RWPE2 (cell line): ENCODE measurements at regions not wholly inside any gene's neighbourhood (a gene's known extent, or its start where the extent isn't known, plus 50 kb on each side); places are given as distances from the start of the nearest gene placed in this dataset.

Source experiments
- ATAC-seq: fragments of 200-7000 bp; cut with Tn5 transposase; 3 replicates; pipeline ENCODE4 v1.9.1; 2021; ENCODE audit warnings: low read depth
- DNase-seq: peaks from one replicate; pipeline ENCODE4 v3.0.0-alpha.2; 2020; ENCODE audit warnings: low spot score
- H3K27ac ChIP-seq: fragments of 450-650 bp; 2 replicates; pipeline ENCODE4 v1.5.1; 2017; ENCODE audit warnings: mild to moderate bottlenecking; ENCODE audit not compliant: poor library complexity, severe bottlenecking
- H3K27me3 ChIP-seq: fragments of 250-450 bp; sonication (Bioruptor Pico); 2 replicates; pipeline ENCODE4 v1.5.1; 2021; ENCODE audit warnings: mild to moderate bottlenecking, moderate library complexity; ENCODE audit not compliant: insufficient read depth, poor library complexity, severe bottlenecking
- H3K36me3 ChIP-seq: fragments of 250-450 bp; sonication (Bioruptor Pico); 2 replicates; pipeline ENCODE4 v1.5.1; 2020; ENCODE audit warnings: low read depth, mild to moderate bottlenecking, moderate library complexity
- H3K4me1 ChIP-seq: fragments of 250-450 bp; sonication (Bioruptor Pico); 2 replicates; pipeline ENCODE4 v1.5.1; 2021; ENCODE audit warnings: mild to moderate bottlenecking, moderate library complexity; ENCODE audit not compliant: insufficient read depth, poor library complexity, severe bottlenecking
- H3K4me3 ChIP-seq: fragments of 250-450 bp; sonication (Bioruptor Pico); 2 replicates; pipeline ENCODE4 v1.5.1; 2021; ENCODE audit warnings: mild to moderate bottlenecking, moderate library complexity; ENCODE audit not compliant: severe bottlenecking
- H3K9me3 ChIP-seq: fragments of 250-450 bp; sonication (Bioruptor Pico); 2 replicates; pipeline ENCODE4 v1.5.1; 2021; ENCODE audit warnings: mild to moderate bottlenecking, moderate library complexity; ENCODE audit not compliant: severe bottlenecking
- TF ChIP-seq, protein P1 (sequence below): fragments of 450-650 bp; IDR thresholded peaks from one replicate; pipeline ENCODE4 v1.5.1; 2017; ENCODE audit warnings: mild to moderate bottlenecking, moderate library complexity; ENCODE audit not compliant: poor library complexity, severe bottlenecking

DNA sequence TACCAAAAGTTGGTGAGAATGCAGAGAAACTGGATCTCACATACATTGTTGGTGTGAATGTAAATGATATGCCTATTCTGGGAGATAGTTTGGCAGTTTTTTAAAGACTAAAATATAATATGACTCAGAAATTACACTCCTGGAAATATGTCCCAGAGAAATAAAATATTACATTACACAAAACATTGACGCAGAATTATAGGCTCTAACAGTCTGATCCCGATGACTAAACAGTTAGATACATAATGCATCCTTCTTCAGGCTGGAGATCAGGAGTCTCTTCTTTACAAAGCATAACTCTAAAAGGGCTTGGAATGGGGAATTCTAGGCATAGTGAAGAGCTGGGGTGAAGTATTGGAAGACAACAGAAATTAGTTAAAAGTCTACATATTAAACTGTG lies 586.2 kb upstream of the NECTIN3 start:
- no peak overlapping the region for H3K4me3 ChIP-seq
- DNase-seq (no peak), ATAC-seq (no peak)
- H3K9me3 ChIP-seq, result no peaks in the 10 kb centered on the region
- TF ChIP-seq, protein P1, sequence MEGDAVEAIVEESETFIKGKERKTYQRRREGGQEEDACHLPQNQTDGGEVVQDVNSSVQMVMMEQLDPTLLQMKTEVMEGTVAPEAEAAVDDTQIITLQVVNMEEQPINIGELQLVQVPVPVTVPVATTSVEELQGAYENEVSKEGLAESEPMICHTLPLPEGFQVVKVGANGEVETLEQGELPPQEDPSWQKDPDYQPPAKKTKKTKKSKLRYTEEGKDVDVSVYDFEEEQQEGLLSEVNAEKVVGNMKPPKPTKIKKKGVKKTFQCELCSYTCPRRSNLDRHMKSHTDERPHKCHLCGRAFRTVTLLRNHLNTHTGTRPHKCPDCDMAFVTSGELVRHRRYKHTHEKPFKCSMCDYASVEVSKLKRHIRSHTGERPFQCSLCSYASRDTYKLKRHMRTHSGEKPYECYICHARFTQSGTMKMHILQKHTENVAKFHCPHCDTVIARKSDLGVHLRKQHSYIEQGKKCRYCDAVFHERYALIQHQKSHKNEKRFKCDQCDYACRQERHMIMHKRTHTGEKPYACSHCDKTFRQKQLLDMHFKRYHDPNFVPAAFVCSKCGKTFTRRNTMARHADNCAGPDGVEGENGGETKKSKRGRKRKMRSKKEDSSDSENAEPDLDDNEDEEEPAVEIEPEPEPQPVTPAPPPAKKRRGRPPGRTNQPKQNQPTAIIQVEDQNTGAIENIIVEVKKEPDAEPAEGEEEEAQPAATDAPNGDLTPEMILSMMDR, result no peak
- H3K27ac ChIP-seq, result no peak overlapping the region
- no peaks in the 10 kb centered on the region for H3K36me3 ChIP-seq
- H3K27me3 ChIP-seq, result no peaks in the 10 kb centered on the region
- no peaks in the 10 kb centered on the region for H3K4me1 ChIP-seq

DNA sequence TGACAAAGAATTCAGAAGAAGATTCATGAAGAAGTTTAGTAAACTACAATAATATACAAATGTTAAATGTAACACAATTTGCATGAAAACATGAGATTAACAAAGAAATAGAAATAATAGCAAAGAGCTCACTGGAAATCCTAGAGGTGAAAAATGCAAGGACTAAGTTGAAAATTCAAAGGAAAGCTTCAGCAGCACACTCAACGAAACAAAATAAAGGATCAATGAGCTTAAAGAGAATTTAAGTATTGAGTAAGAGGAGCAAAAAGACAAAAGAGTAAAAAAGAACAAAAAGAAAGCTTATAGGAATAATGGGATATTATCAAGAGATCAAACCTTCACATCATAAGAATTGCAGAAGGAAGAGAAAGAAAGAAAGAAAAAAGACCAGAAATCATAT lies 583.8 kb upstream of the NECTIN3 start:
- Histone ChIP-seq H3K27me3 (no peaks in the 10 kb centered on the region), H3K27ac (no peak overlapping the region), H3K36me3 (no peaks in the 10 kb centered on the region), H3K9me3 (no peaks in the 10 kb centered on the region), H3K4me3 (no peak overlapping the region), H3K4me1 (no peaks in the 10 kb centered on the region)
- no peak for ATAC-seq
- DNase-seq, result no peak
- TF ChIP-seq, protein P1, result no peak

DNA sequence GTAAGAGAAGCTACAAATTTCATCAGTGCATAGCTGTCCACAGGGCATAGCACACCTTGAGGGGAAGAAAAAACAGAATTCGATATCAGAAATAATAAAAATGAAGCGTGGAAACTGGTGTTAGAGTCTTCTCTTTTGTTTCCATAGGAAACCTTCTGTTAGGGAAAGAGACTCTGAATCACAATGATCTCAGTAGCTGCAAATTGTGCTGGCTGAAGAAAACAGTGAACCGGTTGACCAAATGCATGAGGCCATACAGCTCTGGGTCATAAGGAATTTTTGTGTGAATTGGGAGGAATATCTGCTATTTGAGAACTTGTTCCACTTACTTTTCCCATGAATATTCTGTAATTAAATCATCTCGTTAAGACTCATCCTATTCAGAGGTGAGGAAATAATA lies 580.2 kb upstream of the NECTIN3 start:
- Histone ChIP-seq H3K4me3 (no peak overlapping the region), H3K27ac (no peak overlapping the region), H3K9me3 (no peaks in the 10 kb centered on the region), H3K4me1 (no peaks in the 10 kb centered on the region), H3K27me3 (no peaks in the 10 kb centered on the region), H3K36me3 (no peaks in the 10 kb centered on the region)
- no peak for ATAC-seq
- TF ChIP-seq, protein P1, result no peak
- no peak for DNase-seq

DNA sequence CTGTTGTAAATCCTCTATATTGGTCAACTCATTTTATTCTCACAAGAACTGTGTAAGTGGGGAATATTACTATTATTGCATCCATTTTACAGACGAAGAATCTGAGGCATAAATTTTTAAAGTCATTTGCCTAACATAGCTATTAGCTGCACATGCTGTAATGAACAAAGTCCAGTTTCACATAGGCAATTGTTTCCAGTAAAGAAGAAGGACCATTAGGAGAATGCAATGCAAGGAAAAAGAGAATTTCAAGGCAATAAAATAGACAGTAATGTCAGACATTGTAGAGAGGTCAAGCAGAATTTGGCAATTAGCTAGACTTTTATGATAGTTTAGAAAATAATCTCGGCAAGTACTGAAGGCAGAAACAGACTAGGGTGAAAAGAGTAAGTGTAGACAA lies 578.7 kb upstream of the NECTIN3 start:
- H3K36me3 ChIP-seq, result no peaks in the 10 kb centered on the region
- ATAC-seq (no peak), DNase-seq (no peak)
- no peaks in the 10 kb centered on the region for H3K9me3 ChIP-seq
- H3K27me3 ChIP-seq, result no peaks in the 10 kb centered on the region
- TF ChIP-seq, protein P1, result no peak
- no peak overlapping the region for H3K27ac ChIP-seq
- H3K4me1 ChIP-seq, result no peaks in the 10 kb centered on the region
- no peak overlapping the region for H3K4me3 ChIP-seq

DNA sequence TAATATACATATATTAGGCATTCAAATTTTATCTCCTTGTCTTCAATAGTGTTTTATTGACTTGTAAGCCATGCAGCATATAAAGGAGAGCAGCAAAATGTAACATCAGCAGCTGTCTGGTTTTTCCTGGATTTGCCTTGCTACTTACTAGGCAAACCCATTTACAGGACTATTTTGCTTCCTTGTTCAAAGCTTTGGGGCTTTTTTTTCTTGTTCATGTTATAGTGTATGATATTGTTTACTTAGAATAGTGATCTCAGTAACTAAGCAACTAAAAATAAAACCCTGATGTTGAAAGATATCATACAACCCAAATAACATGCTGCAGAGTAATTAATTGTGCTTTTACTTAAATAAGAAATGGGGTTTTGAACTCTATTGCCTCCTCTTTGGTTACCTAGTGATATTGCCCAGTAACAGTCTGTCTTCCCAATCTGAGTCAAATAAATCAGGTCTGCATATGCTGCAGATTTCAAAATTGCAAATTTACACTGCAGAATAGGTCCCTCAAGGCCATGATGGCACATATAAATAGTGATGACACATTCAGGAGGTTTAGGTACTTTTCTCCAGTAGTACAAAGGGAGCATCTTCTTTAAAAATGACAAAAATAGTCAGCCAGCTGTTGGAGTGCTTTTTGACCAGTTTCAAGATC lies 578.1 kb upstream of the NECTIN3 start:
- no peak overlapping the region for H3K27ac ChIP-seq
- no peaks in the 10 kb centered on the region for H3K27me3 ChIP-seq
- ATAC-seq, result no peak
- no peak overlapping the region for H3K4me3 ChIP-seq
- TF ChIP-seq, protein P1, result no peak
- no peaks in the 10 kb centered on the region for H3K36me3 ChIP-seq
- no peak for DNase-seq
- no peaks in the 10 kb centered on the region for H3K4me1 ChIP-seq
- no peaks in the 10 kb centered on the region for H3K9me3 ChIP-seq
